ENCODE measurements at regions not wholly inside any gene's neighbourhood (a gene's known extent, or its start where the extent isn't known, plus 50 kb on each side); places are given as distances from the start of the nearest gene placed in this dataset.

GRCh38 chrX:40849906-40850823, 114.8 kb upstream of the MED14 start:
- Histone ChIP-seq H3K27ac (ENCODE audit: low read length) (no peak overlapping the region), H3K9ac (ENCODE audit: low read length) (no peak overlapping the region), H3K79me2 (ENCODE audit: low read length) (no peaks in the 10 kb centered on the region), H3K4me1 (ENCODE audit: low read length) (peaks cover 24% of the 10 kb centered on the region), H3K4me3 (ENCODE audit: low read length) (no peak overlapping the region), H3K9me3 (ENCODE audit: insufficient read depth, low read length) (no peaks in the 10 kb centered on the region), H4K20me1 (ENCODE audit: insufficient read depth, low read length) (no peaks in the 10 kb centered on the region), H2AFZ (ENCODE audit: low read depth, low read length) (no peak overlapping the region), H3K4me2 (ENCODE audit: low read length) (no peak overlapping the region), H3K36me3 (replicated peaks; ENCODE audit: low read depth, low read length) (no peaks in the 10 kb centered on the region), H3K27me3 (ENCODE audit: low read depth, low read length) (no peaks in the 10 kb centered on the region)
- TF ChIP-seq EZH2phosphoT487 (IDR thresholded peaks at IDR 0.05; ENCODE audit: low read depth) (no peak), CTCF (IDR thresholded peaks at IDR 0.05; ENCODE audit: low read depth, low read length) (no peak)

GRCh38 chrX:40852586-40852985, 117.2 kb upstream of the MED14 start:
- Histone ChIP-seq H3K4me3 (ENCODE audit: low read length) (no peak overlapping the region), H3K9me3 (ENCODE audit: insufficient read depth, low read length) (no peaks in the 10 kb centered on the region), H3K27me3 (ENCODE audit: low read depth, low read length) (no peaks in the 10 kb centered on the region), H3K79me2 (ENCODE audit: low read length) (no peaks in the 10 kb centered on the region), H3K4me2 (ENCODE audit: low read length) (no peak overlapping the region), H3K36me3 (replicated peaks; ENCODE audit: low read depth, low read length) (no peaks in the 10 kb centered on the region), H3K9ac (ENCODE audit: low read length) (no peak overlapping the region), H4K20me1 (ENCODE audit: insufficient read depth, low read length) (no peaks in the 10 kb centered on the region), H3K27ac (ENCODE audit: low read length) (no peak overlapping the region), H2AFZ (ENCODE audit: low read depth, low read length) (no peak overlapping the region), H3K4me1 (ENCODE audit: low read length) (peaks cover 16% of the 10 kb centered on the region)
- no peak for TF ChIP-seq EZH2phosphoT487 (IDR thresholded peaks at IDR 0.05; ENCODE audit: low read depth)
- TF ChIP-seq CTCF (IDR thresholded peaks at IDR 0.05; ENCODE audit: low read depth, low read length): no peak

- H4K20me1 ChIP-seq (ENCODE audit: insufficient read depth, low read length): no peaks in the 10 kb centered on the region
- H3K27ac ChIP-seq (ENCODE audit: low read length): no peak overlapping the region
- H2AFZ ChIP-seq (ENCODE audit: low read depth, low read length): no peak overlapping the region
- peaks cover 16% of the 10 kb centered on the region for H3K4me1 ChIP-seq (ENCODE audit: low read length)
- TF ChIP-seq CTCF (IDR thresholded peaks at IDR 0.05; ENCODE audit: low read depth, low read length) (no peak), EZH2phosphoT487 (IDR thresholded peaks at IDR 0.05; ENCODE audit: low read depth) (no peak)
- no peak overlapping the region for H3K9ac ChIP-seq (ENCODE audit: low read length)
- H3K4me2 ChIP-seq (ENCODE audit: low read length): 0 out of 2 replicates have a peak overlapping the region, but pooled peaks have one; percentile 9
- H3K36me3 ChIP-seq (replicated peaks; ENCODE audit: low read depth, low read length): no peaks in the 10 kb centered on the region
- no peaks in the 10 kb centered on the region for H3K27me3 ChIP-seq (ENCODE audit: low read depth, low read length)
- H3K79me2 ChIP-seq (ENCODE audit: low read length): no peaks in the 10 kb centered on the region
- no peaks in the 10 kb centered on the region for H3K9me3 ChIP-seq (ENCODE audit: insufficient read depth, low read length)
- H3K4me3 ChIP-seq (ENCODE audit: low read length): no peak overlapping the region
Measured at GRCh38 chrX:40853004-40853815, 117.9 kb upstream of the MED14 start.

GRCh38 chrX:40853816-40854123, 118.4 kb upstream of the MED14 start:
- Histone ChIP-seq H3K27me3 (ENCODE audit: low read depth, low read length) (no peaks in the 10 kb centered on the region), H4K20me1 (ENCODE audit: insufficient read depth, low read length) (no peaks in the 10 kb centered on the region), H3K79me2 (ENCODE audit: low read length) (no peaks in the 10 kb centered on the region), H3K4me2 (ENCODE audit: low read length) (no peak overlapping the region), H3K4me3 (ENCODE audit: low read length) (no peak overlapping the region), H2AFZ (ENCODE audit: low read depth, low read length) (no peak overlapping the region), H3K27ac (ENCODE audit: low read length) (no peak overlapping the region), H3K9ac (ENCODE audit: low read length) (no peak overlapping the region), H3K9me3 (ENCODE audit: insufficient read depth, low read length) (no peaks in the 10 kb centered on the region), H3K36me3 (replicated peaks; ENCODE audit: low read depth, low read length) (no peaks in the 10 kb centered on the region), H3K4me1 (ENCODE audit: low read length) (peaks cover 16% of the 10 kb centered on the region)
- TF ChIP-seq EZH2phosphoT487 (IDR thresholded peaks at IDR 0.05; ENCODE audit: low read depth) (no peak), CTCF (IDR thresholded peaks at IDR 0.05; ENCODE audit: low read depth, low read length) (no peak)
